C4-2B (cell line): ENCODE measurements at regions not wholly inside any gene's neighbourhood (a gene's known extent, or its start where the extent isn't known, plus 50 kb on each side); places are given as distances from the start of the nearest gene placed in this dataset.

Experiments used
- CTCF ChIP-seq: fragments of 450-650 bp; conservative IDR thresholded peaks from 2 replicates; pipeline ENCODE4 v1.5.1; 2017; ENCODE audit warnings: mild to moderate bottlenecking
- ZFX ChIP-seq: fragments of 450-650 bp; IDR thresholded peaks from 2 replicates; pipeline ENCODE4 v1.6.1; 2017

GRCh38 chr18:55672574-55673361 is 84.8 kb upstream of the TCF4 start:
- no peak for TF ChIP-seq CTCF
- TF ChIP-seq ZFX: no peak
